H1 (cell line): ENCODE measurements at regions not wholly inside any gene's neighbourhood (a gene's known extent, or its start where the extent isn't known, plus 50 kb on each side); places are given as distances from the start of the nearest gene placed in this dataset.

Experiments
- CTCF ChIA-PET: fragments of 300-600 bp; sonication (Branson Sonifier 250); formaldehyde crosslinking; loops from one replicate; lab custom pipeline; 2021; ENCODE audit not compliant: partially characterized antibody; lab: Charles Lee
- POLR2A ChIA-PET: fragments of 300-600 bp; sonication (Branson Sonifier 250); formaldehyde crosslinking; loops from one replicate; lab custom pipeline; 2021; ENCODE audit warnings: inconsistent platforms; ENCODE audit not compliant: partially characterized antibody; lab: Charles Lee
- DNase-seq, 2 experiments: peaks; one replicate each; pipeline versions ENCODE4 v3.0.0 to v3.0.0-alpha.2; 2010 to 2022; ENCODE audit warnings: low spot score in 2 of 2, low read depth in 1 of 2, mixed read lengths in 1 of 2
- FAIRE-seq: peaks from 2 replicates; lab custom pipeline; 2011; peaks lifted over from hg19 to GRCh38; lab: Jason Lieb, UNC
- H2AFZ ChIP-seq: 2 replicates; pipeline ENCODE4 v1.8.1; 2012; ENCODE audit warnings: low read length, inconsistent platforms
- H2AK5ac ChIP-seq: 2 replicates; pipeline ENCODE4 v1.6.1; 2013; ENCODE audit warnings: low read depth, low read length
- H2BK120ac ChIP-seq: replicated peaks from 2 replicates; pipeline ENCODE3; 2013; ENCODE audit warnings: low read depth, low read length, inconsistent platforms
- H2BK12ac ChIP-seq: 2 replicates; pipeline ENCODE4 v1.6.1; 2013; ENCODE audit warnings: low read depth, low read length
- H2BK15ac ChIP-seq: 2 replicates; pipeline ENCODE4 v1.6.1; 2013; ENCODE audit warnings: low read length
- H2BK20ac ChIP-seq: 2 replicates; pipeline ENCODE4 v1.6.1; 2013; ENCODE audit warnings: low read length
- H2BK5ac ChIP-seq: 2 replicates; pipeline ENCODE4 v1.6.1; 2013; ENCODE audit warnings: low read depth, low read length
- H3K14ac ChIP-seq: 2 replicates; pipeline ENCODE4 v1.6.1; 2013; ENCODE audit warnings: inconsistent platforms; ENCODE audit not compliant: insufficient read length
- H3K18ac ChIP-seq: 2 replicates; pipeline ENCODE4 v1.6.1; 2013; ENCODE audit warnings: low read length; ENCODE audit errors: extremely low read depth
- H3K23ac ChIP-seq: 2 replicates; pipeline ENCODE4 v1.6.1; 2013; ENCODE audit warnings: inconsistent platforms; ENCODE audit not compliant: insufficient read length
- H3K23me2 ChIP-seq: 2 replicates; pipeline ENCODE4 v1.6.1; 2013; ENCODE audit warnings: low read depth, low read length
- H3K27ac ChIP-seq: 2 replicates; pipeline ENCODE4 v1.6.1; 2011; ENCODE audit warnings: low read depth, low read length, inconsistent platforms
- H3K27me3 ChIP-seq, 4 experiments: replicated peaks in 1 of 4; 1 replicate in 1 of 4; 2 replicates in 3 of 4; pipeline versions ENCODE4 v1.6.1 to v1.8.1; 2011 to 2013; ENCODE audit warnings: low read length in 3 of 4, mild to moderate bottlenecking in 3 of 4, inconsistent platforms in 2 of 4, mixed read lengths in 2 of 4, moderate library complexity in 1 of 4; ENCODE audit not compliant: control insufficient read depth in 3 of 4, insufficient read depth in 3 of 4; ENCODE audit errors: extremely low read depth in 1 of 4
- H3K36me3 ChIP-seq, 4 experiments: 2 replicates each; pipeline versions ENCODE4 v1.6.1 to v1.8.1; 2011 to 2013; ENCODE audit warnings: mild to moderate bottlenecking in 4 of 4, low read length in 3 of 4, moderate library complexity in 2 of 4, control low read depth in 1 of 4, inconsistent platforms in 1 of 4; ENCODE audit not compliant: insufficient read depth in 4 of 4, control insufficient read depth in 2 of 4
- H3K4ac ChIP-seq: replicated peaks from 2 replicates; pipeline ENCODE3; 2013; ENCODE audit warnings: low read length, low read depth, mixed read lengths, inconsistent platforms; ENCODE audit not compliant: insufficient read length
- H3K4me1 ChIP-seq, 4 experiments: replicated peaks in 1 of 4; 1 replicate in 1 of 4; 2 replicates in 3 of 4; pipeline versions ENCODE4 v1.6.1 to v1.8.1; 2011 to 2013; ENCODE audit warnings: low read length in 3 of 4, inconsistent platforms in 2 of 4, mixed read lengths in 1 of 4; ENCODE audit not compliant: insufficient read depth in 4 of 4, control insufficient read depth in 3 of 4
- H3K4me2 ChIP-seq, 2 experiments: 2 replicates each; pipeline versions ENCODE4 v1.6.1 to v1.8.1; 2011 to 2013; ENCODE audit warnings: low read depth in 2 of 2, low read length in 2 of 2, control low read depth in 1 of 2, inconsistent platforms in 1 of 2, mild to moderate bottlenecking in 1 of 2; ENCODE audit not compliant: insufficient read depth in 1 of 2
- H3K4me3 ChIP-seq, 4 experiments: fragments of 200-600, 300-600 bp in 1 of 4; sonication (generic), shearing (Covaris generic), sonication (Bioruptor Twin) in 1 of 4; 2 replicates each; pipeline versions ENCODE4 v1.5.1 to v1.8.1; 2011 to 2016; ENCODE audit warnings: low read length in 4 of 4, low read depth in 3 of 4, control low read depth in 2 of 4, inconsistent platforms in 2 of 4, mild to moderate bottlenecking in 2 of 4, mixed read lengths in 1 of 4, moderate library complexity in 1 of 4; ENCODE audit not compliant: insufficient read depth in 2 of 4; ENCODE audit errors: extremely low read depth in 1 of 4
- H3K56ac ChIP-seq: replicated peaks from 2 replicates; pipeline ENCODE3; 2013; ENCODE audit warnings: low read depth, mild to moderate bottlenecking, mixed read lengths, low read length, inconsistent platforms; ENCODE audit not compliant: insufficient read length
- H3K79me1 ChIP-seq: 2 replicates; pipeline ENCODE4 v1.6.1; 2013; ENCODE audit warnings: low read depth, low read length, control low read depth
- H3K79me2 ChIP-seq, 2 experiments: 2 replicates each; pipeline versions ENCODE4 v1.6.1 to v1.8.1; 2012 to 2013; ENCODE audit warnings: low read length in 2 of 2, mild to moderate bottlenecking in 2 of 2, inconsistent platforms in 1 of 2; ENCODE audit not compliant: insufficient read depth in 2 of 2, control insufficient read depth in 1 of 2
- H3K9ac ChIP-seq, 4 experiments: replicated peaks in 1 of 4; 1 replicate in 1 of 4; 2 replicates in 3 of 4; pipeline versions ENCODE4 v1.6.1 to v1.8.1; 2011 to 2013; ENCODE audit warnings: low read depth in 3 of 4, low read length in 3 of 4, control low read depth in 2 of 4, mild to moderate bottlenecking in 2 of 4, moderate library complexity in 2 of 4, inconsistent platforms in 1 of 4; ENCODE audit errors: extremely low read depth in 1 of 4
- H3K9me3 ChIP-seq, 2 experiments: 2 replicates each; pipeline versions ENCODE4 v1.6.1 to v1.8.1; 2012 to 2013; ENCODE audit warnings: mild to moderate bottlenecking in 2 of 2, moderate library complexity in 2 of 2, control low read depth in 1 of 2, inconsistent platforms in 1 of 2, low read depth in 1 of 2, low read length in 1 of 2, mixed read lengths in 1 of 2; ENCODE audit not compliant: insufficient read depth in 2 of 2
- H4K20me1 ChIP-seq, 2 experiments: replicated peaks in 1 of 2; 2 replicates each; pipeline versions ENCODE3 to v1.8.1; 2011 to 2013; ENCODE audit warnings: inconsistent platforms in 2 of 2, low read length in 2 of 2, mild to moderate bottlenecking in 1 of 2; ENCODE audit not compliant: insufficient read depth in 2 of 2, control insufficient read depth in 1 of 2
- H4K5ac ChIP-seq: 2 replicates; pipeline ENCODE4 v1.6.1; 2013; ENCODE audit warnings: low read length, low read depth, mixed read lengths, inconsistent platforms; ENCODE audit not compliant: insufficient read length
- H4K8ac ChIP-seq: 2 replicates; pipeline ENCODE4 v1.8.0; 2013; ENCODE audit warnings: mild to moderate bottlenecking, moderate library complexity, low read length, inconsistent platforms; ENCODE audit not compliant: insufficient read depth; ENCODE audit errors: extremely low read depth
- H4K91ac ChIP-seq: replicated peaks from 2 replicates; pipeline ENCODE3; 2013; ENCODE audit warnings: low read length, mixed read lengths, inconsistent platforms; ENCODE audit not compliant: insufficient read length
- BRCA1 ChIP-seq: IDR thresholded peaks from 2 replicates; pipeline ENCODE4 v1.6.1; 2012; ENCODE audit warnings: low read depth, low read length, improper control_type of control experiment
- CHD1 ChIP-seq: IDR thresholded peaks from 2 replicates; pipeline ENCODE4 v1.6.1; 2012; ENCODE audit warnings: low read depth, low read length, improper control_type of control experiment
- E2F6 ChIP-seq: IDR thresholded peaks from 2 replicates; pipeline ENCODE4 v1.6.1; 2012; ENCODE audit warnings: inconsistent platforms
- EP300 ChIP-seq, 2 experiments: IDR thresholded peaks; 1 replicate in 1 of 2; 2 replicates in 1 of 2; pipeline ENCODE4 v1.6.1; 2011 to 2012; ENCODE audit warnings: low read depth in 2 of 2, low read length in 2 of 2, mild to moderate bottlenecking in 2 of 2, borderline replicate concordance in 1 of 2, inconsistent platforms in 1 of 2, moderate library complexity in 1 of 2
- GTF2F1 ChIP-seq: IDR thresholded peaks from 2 replicates; pipeline ENCODE4 v1.6.1; 2012; ENCODE audit warnings: low read depth, low read length, improper control_type of control experiment, borderline replicate concordance
- POLR2AphosphoS5 ChIP-seq: IDR thresholded peaks from 2 replicates; pipeline ENCODE4 v1.6.1; 2011; ENCODE audit warnings: low read depth, low read length
- SIRT6 ChIP-seq: IDR thresholded peaks from one replicate; pipeline ENCODE4 v1.7.1; 2012; ENCODE audit warnings: low read length, inconsistent platforms
- YY1 ChIP-seq: IDR thresholded peaks from 2 replicates; pipeline ENCODE4 v1.6.1; 2011; ENCODE audit warnings: low read depth, mild to moderate bottlenecking, low read length
- TF ChIP-seq, protein P1 (sequence below): IDR thresholded peaks from 2 replicates; pipeline ENCODE4 v1.6.1; 2012; ENCODE audit warnings: inconsistent platforms

- H3K18ac ChIP-seq = no peak overlapping the region
- CTCF ChIA-PET = interaction anchor here (0.7 to 1.4 kb wide), 3 partner anchors 14 to 46 kb away, joined by 3 read pairs; no protein-coding TSS in a partner anchor
- H3K27ac ChIP-seq = no peak overlapping the region
- no peak overlapping the region for H3K14ac ChIP-seq
- DNase-seq (no peak), FAIRE-seq (no peak)
- no peak overlapping the region for H2AFZ ChIP-seq
- no peaks in the 10 kb centered on the region for H4K20me1 ChIP-seq
- no peak overlapping the region for H2BK20ac ChIP-seq
- H3K4me3 ChIP-seq = no peak overlapping the region
- H3K79me1 ChIP-seq = no peaks in the 10 kb centered on the region
- POLR2A ChIA-PET = no interaction called here
- TF ChIP-seq EP300 (IDR thresholded peaks at IDR 0.05; ENCODE audit: borderline replicate concordance in 1 of 2, low read depth in 2 of 2, low read length in 2 of 2) = no peak
- TF ChIP-seq BRCA1 = no peak
- TF ChIP-seq GTF2F1 = no peak
- TF ChIP-seq, protein P1, sequence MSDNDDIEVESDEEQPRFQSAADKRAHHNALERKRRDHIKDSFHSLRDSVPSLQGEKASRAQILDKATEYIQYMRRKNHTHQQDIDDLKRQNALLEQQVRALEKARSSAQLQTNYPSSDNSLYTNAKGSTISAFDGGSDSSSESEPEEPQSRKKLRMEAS = no peak
- no peak for TF ChIP-seq SIRT6
- no peak for TF ChIP-seq CHD1
- TF ChIP-seq POLR2AphosphoS5 = no peak
- no peak for TF ChIP-seq YY1
- TF ChIP-seq E2F6 = no peak
- TF ChIP-seq, all 59 proteins: peak for 0
- Histone ChIP-seq H4K8ac (no peak overlapping the region), H2AK5ac (no peak overlapping the region), H3K4me1 (no peaks in the 10 kb centered on the region), H3K4ac (no peak overlapping the region), H3K23me2 (no peaks in the 10 kb centered on the region), H2BK120ac (no peak overlapping the region), H2BK5ac (no peak overlapping the region), H3K79me2 (no peaks in the 10 kb centered on the region), H3K56ac (no peak overlapping the region), H3K4me2 (no peak overlapping the region), H3K23ac (no peak overlapping the region), H3K9ac (no peak overlapping the region), H4K91ac (no peak overlapping the region), H3K27me3 (no peaks in the 10 kb centered on the region), H2BK12ac (no peak overlapping the region), H3K9me3 (no peaks in the 10 kb centered on the region), H2BK15ac (no peak overlapping the region), H4K5ac (no peak overlapping the region), H3K36me3 (no peaks in the 10 kb centered on the region)
Observed at GRCh38 chr14:37726708-37727107, 131.3 kb downstream of the TTC6 start.
